HK-2 (cell line): ENCODE measurements at regions not wholly inside any gene's neighbourhood (a gene's known extent, or its start where the extent isn't known, plus 50 kb on each side); places are given as distances from the start of the nearest gene placed in this dataset.

ENCODE experiments used
- DNase-seq: peaks from one replicate; pipeline ENCODE4 v3.0.0-alpha.2; 2018; ENCODE audit not compliant: unreplicated experiment

GRCh38 chr13:85665286-85665685 lies 133.9 kb downstream of the SLITRK6 start:
- no peak for DNase-seq

DNA sequence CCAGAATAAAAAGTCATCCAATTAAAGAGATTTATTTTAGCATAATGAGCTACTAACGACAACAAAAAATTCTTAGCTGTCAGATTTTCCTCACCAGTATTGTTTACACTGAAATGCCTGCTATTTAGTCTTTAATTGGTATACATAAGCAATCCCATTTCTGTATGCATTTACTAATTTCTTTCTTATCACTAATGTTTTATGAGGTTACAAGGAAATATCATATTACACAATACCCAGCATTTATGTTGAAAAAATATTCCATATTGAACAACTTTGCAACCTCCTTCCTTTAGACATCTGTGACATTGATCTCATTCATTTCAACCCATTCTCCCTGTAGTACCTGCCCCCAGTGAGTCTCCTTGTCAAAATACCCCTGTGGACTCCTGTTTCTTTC lies 135.4 kb downstream of the SLITRK6 start:
- DNase-seq, result no peak

DNA sequence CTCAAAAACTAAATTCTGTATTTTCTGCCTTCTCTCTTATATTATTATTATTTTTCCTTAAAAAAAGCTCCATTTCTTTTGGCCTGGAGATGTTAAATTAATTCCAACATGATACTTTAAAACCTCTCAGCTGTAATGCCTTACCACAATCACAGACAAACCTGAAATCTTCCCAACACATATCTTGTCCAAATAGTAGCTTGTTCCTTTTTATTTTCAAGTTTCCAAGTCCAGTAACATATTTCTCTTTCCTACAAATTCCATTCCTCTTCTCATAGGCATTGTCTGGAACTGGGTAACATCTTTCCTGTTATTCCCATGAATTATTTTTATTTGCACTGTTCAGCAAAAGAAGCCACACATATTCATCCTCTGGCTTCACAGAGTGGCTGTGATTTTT lies 137.0 kb downstream of the SLITRK6 start:
- no peak for DNase-seq

DNA sequence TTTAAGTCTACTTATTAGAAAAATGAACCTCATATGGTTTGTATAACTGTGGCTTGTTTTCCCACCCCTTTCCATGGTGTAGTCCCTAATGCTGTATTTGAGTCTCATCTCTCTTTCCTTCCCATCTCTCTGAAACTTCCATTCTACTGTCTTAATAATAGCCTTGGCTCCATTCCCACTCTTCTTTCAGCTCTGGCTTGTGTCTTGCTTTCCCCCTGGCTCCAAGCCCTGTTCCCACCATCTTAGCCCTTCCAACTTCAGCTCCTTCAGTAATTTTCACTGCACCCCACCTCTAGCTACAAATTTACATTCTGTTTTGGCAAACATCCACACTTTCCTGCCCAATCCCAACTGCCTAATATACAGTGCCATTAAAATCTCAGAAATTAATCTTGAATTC lies 137.5 kb downstream of the SLITRK6 start:
- no peak for DNase-seq

DNA sequence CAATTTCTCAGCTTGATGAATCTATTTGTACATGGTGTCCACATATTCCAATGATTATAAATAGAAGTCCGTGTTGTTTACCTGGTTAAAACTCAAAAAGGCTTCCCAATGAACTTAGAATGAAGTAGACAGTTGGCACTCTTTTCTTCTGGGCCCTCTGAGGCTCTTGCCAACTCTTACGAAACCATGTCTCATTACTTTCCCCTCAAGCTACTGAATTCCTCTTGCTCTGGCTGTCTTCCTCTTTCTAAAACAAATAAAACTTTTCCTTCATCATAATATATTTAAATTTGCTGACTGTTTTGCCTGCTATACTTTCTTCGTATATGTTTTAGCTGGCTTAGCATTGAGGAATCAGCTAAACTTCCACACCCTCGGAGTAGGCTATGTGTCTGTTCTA lies 139.7 kb downstream of the SLITRK6 start:
- no peak for DNase-seq

DNA sequence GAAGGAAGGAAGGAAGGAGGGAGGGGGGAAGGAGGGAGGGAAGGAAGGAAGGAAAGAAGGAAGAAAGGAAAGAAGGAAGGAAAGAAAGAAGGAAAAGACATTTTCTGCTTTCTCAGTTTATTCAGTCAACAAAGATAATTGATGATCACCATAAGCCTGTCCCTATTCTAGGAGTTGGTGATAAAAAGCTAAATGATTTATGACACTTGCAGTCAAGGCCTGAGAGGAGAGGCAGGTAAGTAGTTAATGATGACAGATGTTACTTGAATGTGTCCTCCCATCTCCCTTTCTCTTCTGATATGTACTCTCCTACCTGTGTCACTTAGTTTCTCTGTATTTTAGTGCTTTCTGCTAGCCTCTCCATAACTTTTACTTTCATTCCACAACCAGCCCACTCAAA lies 141.3 kb downstream of the SLITRK6 start:
- no peak for DNase-seq

DNA sequence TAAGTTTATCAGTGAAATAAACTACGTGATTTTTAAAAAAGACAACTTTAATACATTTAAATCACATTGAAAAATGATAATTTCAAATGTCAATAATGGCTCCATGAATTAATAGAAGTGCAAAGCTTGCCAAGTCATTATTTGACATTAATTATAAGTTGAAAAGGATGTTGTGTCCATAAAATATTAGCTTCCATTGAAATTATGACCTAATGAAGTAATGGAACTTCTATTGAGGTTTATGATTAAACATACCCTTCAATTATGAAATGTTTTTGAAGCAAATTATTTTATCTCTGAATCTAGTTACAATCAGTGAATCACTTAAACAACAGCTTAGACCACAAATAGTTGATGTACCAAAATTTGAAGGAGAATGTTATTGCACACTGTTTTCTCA lies 144.2 kb downstream of the SLITRK6 start:
- no peak for DNase-seq

- DNase-seq, result no peak
Measured at GRCh38 chr13:85654227-85654626, 145.0 kb downstream of the SLITRK6 start.

DNA sequence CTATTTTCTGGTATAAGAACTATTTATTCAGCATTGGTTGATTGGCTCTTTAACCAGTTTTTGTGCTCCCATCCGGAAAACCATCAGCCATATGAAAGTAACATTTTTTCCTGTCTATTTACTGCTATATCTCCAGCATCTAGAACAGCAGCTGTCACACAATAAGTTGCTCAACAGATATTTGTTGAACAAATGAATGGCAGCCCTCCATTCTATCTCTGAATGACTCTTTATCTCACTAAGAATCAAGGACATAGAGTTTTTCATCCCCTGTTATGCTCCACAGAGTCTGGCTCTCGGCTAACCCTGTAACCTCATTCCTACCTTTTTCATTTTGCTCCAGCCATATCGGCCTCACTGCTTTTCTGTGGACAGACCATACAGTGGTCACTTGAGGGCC lies 145.5 kb downstream of the SLITRK6 start:
- DNase-seq, result no peak

GRCh38 chr13:85652491-85652890 lies 146.7 kb downstream of the SLITRK6 start:
- DNase-seq, result no peak

DNA sequence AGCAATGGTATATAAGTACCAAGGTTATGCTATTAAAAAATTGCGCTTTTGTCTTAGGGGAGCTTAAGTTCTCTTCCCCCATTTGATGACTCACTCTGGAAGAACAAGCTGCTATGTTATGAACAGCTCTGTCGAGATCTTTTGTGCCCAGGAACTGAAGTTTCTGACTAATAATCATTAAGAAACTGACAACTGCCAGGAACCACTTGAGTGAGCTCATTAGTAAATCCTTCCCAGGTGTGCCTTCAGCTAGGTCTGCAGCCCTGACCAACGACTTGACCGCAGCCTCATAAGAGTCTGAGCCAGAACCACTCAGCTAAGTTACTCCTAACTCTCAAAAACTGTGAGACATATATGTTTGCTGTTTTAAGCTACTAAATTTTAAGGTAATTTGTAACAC lies 147.8 kb downstream of the SLITRK6 start:
- no peak for DNase-seq

GRCh38 chr13:85650613-85651012 lies 148.6 kb downstream of the SLITRK6 start:
- no peak for DNase-seq

DNA sequence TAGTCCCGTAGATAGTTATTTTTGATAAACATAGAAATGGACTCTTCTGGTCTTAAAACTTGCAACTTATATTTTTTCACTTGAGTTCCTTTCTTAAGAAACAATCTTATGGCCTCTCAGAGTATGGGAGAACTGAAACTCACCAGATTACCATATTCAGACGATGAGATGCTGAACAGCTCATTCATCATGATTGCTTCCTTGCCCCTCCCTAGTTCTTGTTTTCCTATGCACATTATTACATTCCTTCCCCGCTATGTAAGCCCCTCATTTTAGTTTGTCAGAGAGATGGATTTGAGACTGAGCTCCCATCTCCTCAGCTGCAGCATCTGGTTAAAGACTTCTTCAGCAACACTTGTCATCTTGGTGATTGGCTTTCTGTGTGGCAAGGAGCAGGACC lies 158.5 kb downstream of the SLITRK6 start:
- no peak for DNase-seq

DNA sequence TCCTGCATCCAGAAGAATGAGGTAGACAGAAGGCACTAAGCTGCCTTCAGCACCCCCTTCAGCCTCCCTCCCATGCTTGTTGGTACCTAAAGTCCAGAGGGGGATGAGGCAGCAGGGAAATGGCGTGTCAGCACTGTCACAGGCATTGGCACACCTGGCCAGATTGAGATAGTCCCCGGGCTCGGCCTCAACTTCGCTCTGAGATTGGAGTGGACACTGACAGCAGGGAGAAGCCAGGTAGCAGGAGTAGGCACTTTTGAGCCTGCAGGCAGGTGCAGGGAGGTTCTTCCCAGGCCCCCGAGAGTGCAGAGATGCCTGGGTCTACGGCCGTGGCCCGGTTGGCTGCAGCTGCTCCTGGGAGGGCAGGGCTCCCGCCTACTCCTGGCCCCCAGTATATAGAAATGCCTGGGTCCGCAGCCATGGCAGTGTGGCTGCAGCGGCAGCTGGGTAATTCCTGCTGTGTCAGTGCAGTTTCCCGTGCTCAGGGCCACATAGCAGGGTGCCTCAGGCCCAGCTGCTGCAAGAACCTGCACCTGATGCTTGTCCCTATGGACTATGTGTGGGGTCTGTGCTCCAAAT lies 160.3 kb downstream of the SLITRK6 start:
- DNase-seq, result no peak

DNA sequence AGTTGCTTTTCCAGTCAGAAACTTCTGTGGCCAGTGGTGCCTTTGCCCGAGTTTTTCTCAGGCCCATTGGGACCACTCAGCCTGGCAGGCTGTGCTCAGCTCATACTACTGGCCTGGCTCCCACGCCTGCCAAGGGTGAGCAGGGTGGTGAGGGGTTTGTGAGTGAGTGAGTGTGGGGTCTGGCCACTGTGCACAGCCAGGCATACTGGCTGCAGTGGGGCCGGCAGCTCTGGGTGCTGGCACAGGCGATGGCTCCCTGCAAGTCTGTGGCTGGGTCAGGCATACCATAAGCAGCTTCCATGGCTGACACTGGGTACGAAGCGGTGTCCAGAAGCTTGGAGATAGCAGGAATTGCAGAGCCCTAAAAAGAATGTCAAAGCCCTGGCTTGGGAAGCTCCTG lies 161.0 kb downstream of the SLITRK6 start:
- no peak for DNase-seq

- DNase-seq, result no peak
Measured at GRCh38 chr13:85632526-85633195, 166.6 kb downstream of the SLITRK6 start.

- no peak for DNase-seq
Measured at GRCh38 chr13:85631801-85632200, 167.4 kb downstream of the SLITRK6 start.

DNA sequence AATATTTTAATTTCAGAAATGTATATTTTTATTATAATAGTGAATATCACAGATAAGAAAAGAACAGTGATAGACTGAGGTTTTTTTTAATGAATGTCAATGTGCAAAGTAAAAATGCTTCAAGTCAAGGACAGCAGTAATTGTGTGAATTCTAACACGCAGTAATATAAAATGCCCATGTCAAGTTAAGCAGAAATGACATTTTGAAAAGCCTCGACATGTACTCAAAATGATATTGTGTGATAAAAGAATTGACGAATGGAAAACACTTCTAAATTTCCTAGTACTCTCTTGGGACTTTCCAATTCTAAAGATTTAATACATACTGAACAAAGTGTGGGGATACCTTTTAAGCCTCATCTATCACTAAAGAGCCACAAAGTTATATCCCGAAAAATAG lies 172.6 kb downstream of the SLITRK6 start:
- DNase-seq, result no peak

GRCh38 chr13:85619321-85619720 lies 179.9 kb downstream of the SLITRK6 start:
- DNase-seq, result no peak

DNA sequence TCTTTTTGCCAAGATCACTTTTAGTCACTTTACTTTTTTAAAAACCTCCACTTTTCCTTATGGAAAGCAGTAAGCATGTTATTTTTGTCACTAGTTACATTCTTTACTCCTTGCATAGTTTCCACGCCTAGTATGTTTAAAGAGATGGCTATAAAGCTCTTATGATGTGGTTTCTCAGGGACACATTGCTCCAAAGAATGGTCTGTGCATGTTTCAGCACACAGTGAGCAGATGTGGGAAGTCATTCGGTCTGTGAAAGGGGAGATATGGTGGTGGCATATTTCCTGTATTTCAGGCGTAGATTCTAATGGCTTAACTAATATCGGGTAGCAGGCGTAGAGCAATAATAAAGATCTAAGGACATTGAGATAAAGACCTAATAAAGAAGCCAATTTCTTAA lies 180.7 kb downstream of the SLITRK6 start:
- DNase-seq, result no peak

DNA sequence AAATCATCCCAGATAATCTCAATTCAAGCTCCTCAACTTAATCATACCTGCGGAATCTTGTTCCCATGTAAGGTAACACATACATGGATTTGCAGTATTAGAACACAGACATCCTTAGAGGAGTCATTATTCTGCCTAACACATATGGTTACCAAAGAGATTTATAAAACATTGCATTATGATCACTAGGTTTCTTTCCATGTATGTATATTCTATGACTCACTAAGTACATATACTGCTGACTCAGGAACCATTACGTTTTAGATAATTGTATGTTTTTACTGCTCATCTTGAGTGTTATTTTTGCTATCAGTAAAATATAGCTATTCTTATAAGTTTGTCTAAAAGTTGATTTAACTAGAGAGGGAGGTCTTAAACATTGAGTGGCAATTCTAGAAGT lies 182.9 kb downstream of the SLITRK6 start:
- DNase-seq, result no peak

- no peak for DNase-seq
Measured at GRCh38 chr13:85615031-85615430, 184.2 kb downstream of the SLITRK6 start.

- no peak for DNase-seq
Measured at GRCh38 chr13:85610024-85610423, 189.2 kb downstream of the SLITRK6 start.

DNA sequence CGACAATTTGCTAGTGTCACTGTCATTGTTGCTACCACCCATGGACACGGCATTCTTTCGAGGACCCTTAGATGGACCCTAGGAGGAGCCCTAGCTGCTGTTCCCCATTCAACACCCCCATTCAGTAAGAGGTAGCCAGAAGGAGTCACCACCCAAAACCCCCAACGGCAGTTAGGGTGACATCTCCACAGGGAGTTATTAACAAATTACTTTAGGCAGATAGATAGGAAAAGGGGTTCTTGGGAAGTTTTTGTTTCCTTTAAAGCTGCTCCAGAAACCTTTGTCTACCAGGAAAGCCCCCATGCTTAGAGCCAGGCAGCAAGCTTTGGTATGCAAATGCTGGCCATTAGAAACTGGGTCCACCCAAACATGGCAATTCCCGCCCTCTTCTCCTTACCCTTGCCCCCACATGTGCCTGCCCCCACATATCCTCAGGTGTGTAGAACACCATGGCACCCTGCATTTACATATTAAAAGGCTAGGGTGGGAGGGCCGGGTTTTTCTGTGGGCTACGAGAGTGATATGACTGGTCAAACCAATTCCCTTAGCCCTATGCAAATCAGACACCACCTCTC lies 190.9 kb downstream of the SLITRK6 start:
- DNase-seq, result no peak
